ENCODE measurements at regions not wholly inside any gene's neighbourhood (a gene's known extent, or its start where the extent isn't known, plus 50 kb on each side); places are given as distances from the start of the nearest gene placed in this dataset.

- DNase-seq (ENCODE audit: low spot score), result no peak
Observed at GRCh38 chr3:99126316-99126715, 224.8 kb upstream of the DCBLD2 start.

GRCh38 chr3:99119385-99119784 lies 217.9 kb upstream of the DCBLD2 start:
- no peak for DNase-seq (ENCODE audit: low spot score)

GRCh38 chr3:99118381-99118780 lies 216.9 kb upstream of the DCBLD2 start:
- no peak for DNase-seq (ENCODE audit: low spot score)

- no peak for DNase-seq (ENCODE audit: low spot score)
Observed at GRCh38 chr3:99114565-99115291, 213.2 kb upstream of the DCBLD2 start.

GRCh38 chr3:99111235-99111634 lies 209.7 kb upstream of the DCBLD2 start:
- DNase-seq (ENCODE audit: low spot score), result no peak

GRCh38 chr3:99110401-99110800 lies 208.9 kb upstream of the DCBLD2 start:
- no peak for DNase-seq (ENCODE audit: low spot score)

- DNase-seq (ENCODE audit: low spot score), result no peak
Observed at GRCh38 chr3:99108508-99108907, 207.0 kb upstream of the DCBLD2 start.

- DNase-seq (ENCODE audit: low spot score), result no peak
Observed at GRCh38 chr3:99094606-99095005, 193.1 kb upstream of the DCBLD2 start.

GRCh38 chr3:99087277-99087676 lies 185.8 kb upstream of the DCBLD2 start:
- no peak for DNase-seq (ENCODE audit: low spot score)

- DNase-seq (ENCODE audit: low spot score), result no peak
Observed at GRCh38 chr3:99084826-99085225, 183.3 kb upstream of the DCBLD2 start.

- DNase-seq (ENCODE audit: low spot score), result no peak
Observed at GRCh38 chr3:99084156-99084555, 182.7 kb upstream of the DCBLD2 start.

GRCh38 chr3:99071096-99071495 lies 169.6 kb upstream of the DCBLD2 start:
- no peak for DNase-seq (ENCODE audit: low spot score)

- DNase-seq (ENCODE audit: low spot score), result no peak
Observed at GRCh38 chr3:99069973-99070372, 168.5 kb upstream of the DCBLD2 start.

GRCh38 chr3:99066863-99067262 lies 165.4 kb upstream of the DCBLD2 start:
- DNase-seq (ENCODE audit: low spot score), result no peak

GRCh38 chr3:99049164-99049563 lies 147.7 kb upstream of the DCBLD2 start:
- no peak for DNase-seq (ENCODE audit: low spot score)

GRCh38 chr3:99041747-99042146 lies 140.3 kb upstream of the DCBLD2 start:
- no peak for DNase-seq (ENCODE audit: low spot score)

- DNase-seq (ENCODE audit: low spot score), result no peak
Observed at GRCh38 chr3:99031778-99032177, 130.3 kb upstream of the DCBLD2 start.

GRCh38 chr3:99023590-99024192 lies 122.2 kb upstream of the DCBLD2 start:
- DNase-seq (ENCODE audit: low spot score), result no peak

- DNase-seq (ENCODE audit: low spot score), result no peak
Observed at GRCh38 chr3:99021466-99021865, 120.0 kb upstream of the DCBLD2 start.

GRCh38 chr3:99016452-99016851 lies 115.0 kb upstream of the DCBLD2 start:
- DNase-seq (ENCODE audit: low spot score), result no peak

GRCh38 chr3:99013777-99014315 lies 112.4 kb upstream of the DCBLD2 start:
- DNase-seq (ENCODE audit: low spot score), result no peak

GRCh38 chr3:99013077-99013476 lies 111.6 kb upstream of the DCBLD2 start:
- no peak for DNase-seq (ENCODE audit: low spot score)

GRCh38 chr3:99012051-99012450 lies 110.6 kb upstream of the DCBLD2 start:
- no peak for DNase-seq (ENCODE audit: low spot score)
